AG10803 (cell line): ENCODE measurements at regions not wholly inside any gene's neighbourhood (a gene's known extent, or its start where the extent isn't known, plus 50 kb on each side); places are given as distances from the start of the nearest gene placed in this dataset.

Experiments used
- DNase-seq: peaks from one replicate; pipeline ENCODE4 v3.0.0; 2010; ENCODE audit warnings: low read depth
- H3K4me3 ChIP-seq: 2 replicates; pipeline ENCODE4 v1.5.1; 2011; ENCODE audit warnings: mild to moderate bottlenecking, low read length, control low read depth
- CTCF ChIP-seq: conservative IDR thresholded peaks from 2 replicates; pipeline ENCODE4 v1.5.1; 2011; ENCODE audit warnings: mild to moderate bottlenecking, low read length, control low read depth, inconsistent platforms

DNA sequence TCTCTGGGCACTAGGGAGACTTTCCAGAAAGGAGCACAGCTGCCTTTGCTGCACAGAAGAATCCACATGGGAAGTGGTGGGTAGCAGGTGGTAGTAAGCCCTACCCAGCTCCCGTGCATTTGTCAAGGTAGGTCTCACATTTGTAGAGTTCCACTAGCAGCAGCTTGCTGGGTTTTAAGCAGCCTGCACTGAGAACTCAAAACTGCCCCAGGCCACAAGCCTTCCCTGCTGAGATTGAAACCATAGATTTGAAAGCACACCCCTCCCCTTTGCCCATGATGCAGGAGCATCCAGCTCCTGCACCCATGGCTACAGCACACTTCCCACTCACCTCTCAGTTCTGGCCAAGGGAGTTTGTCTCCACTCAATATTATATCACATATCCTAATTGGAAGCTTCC lies 604.5 kb upstream of the STEAP1 start:
- no peak for TF ChIP-seq CTCF
- no peak for DNase-seq
- H3K4me3 ChIP-seq, result no peak overlapping the region

DNA sequence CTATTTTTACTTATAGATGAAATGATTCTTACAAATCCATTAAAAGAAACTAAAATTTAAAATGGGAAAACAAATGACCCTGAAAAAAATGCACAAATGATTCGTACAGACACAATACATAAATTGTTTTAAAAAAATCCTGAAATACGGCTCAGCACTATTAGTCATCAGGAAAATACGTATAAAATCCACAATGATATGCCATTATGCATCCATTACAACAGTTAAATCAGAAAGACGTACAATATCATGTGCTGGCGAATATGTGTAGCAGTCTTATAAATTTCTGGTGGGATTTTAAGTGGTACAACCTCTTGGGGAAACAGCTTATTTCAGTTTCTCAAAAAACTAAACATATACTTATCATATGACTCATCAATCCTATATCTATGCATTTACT lies 600.1 kb upstream of the STEAP1 start:
- H3K4me3 ChIP-seq, result no peak overlapping the region
- no peak for TF ChIP-seq CTCF
- DNase-seq, result no peak

- TF ChIP-seq CTCF, result no peak
- no peak overlapping the region for H3K4me3 ChIP-seq
- DNase-seq, result no peak
Measured at GRCh38 chr7:89559596-89559995, 594.7 kb upstream of the STEAP1 start.

- no peak for TF ChIP-seq CTCF
Measured at GRCh38 chr7:89563597-89563996, 590.7 kb upstream of the STEAP1 start.

DNA sequence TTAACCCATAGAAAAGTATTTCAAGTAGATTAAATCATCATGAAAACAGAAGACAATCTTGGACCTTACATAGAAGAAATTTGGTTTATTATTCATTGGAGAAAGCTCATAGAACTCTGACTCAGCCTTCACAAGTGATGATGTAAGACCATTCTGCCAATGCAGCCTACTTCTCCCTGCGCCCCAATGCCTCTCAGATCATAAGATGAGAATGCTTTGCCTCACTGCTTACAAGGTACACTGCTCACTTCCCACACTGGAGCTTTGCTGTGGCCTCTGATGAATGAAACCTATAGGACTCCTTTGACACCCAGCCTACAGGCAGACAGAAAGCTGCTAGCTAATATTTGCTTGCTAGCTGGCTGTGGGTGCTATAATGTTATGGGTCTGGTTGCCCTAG lies 569.4 kb upstream of the STEAP1 start:
- DNase-seq, result no peak
- no peak for TF ChIP-seq CTCF

More at GRCh38 chr7:89563597-89563996, 590.7 kb upstream of the STEAP1 start:
- DNase-seq, result no peak
- H3K4me3 ChIP-seq, result no peak overlapping the region

DNA sequence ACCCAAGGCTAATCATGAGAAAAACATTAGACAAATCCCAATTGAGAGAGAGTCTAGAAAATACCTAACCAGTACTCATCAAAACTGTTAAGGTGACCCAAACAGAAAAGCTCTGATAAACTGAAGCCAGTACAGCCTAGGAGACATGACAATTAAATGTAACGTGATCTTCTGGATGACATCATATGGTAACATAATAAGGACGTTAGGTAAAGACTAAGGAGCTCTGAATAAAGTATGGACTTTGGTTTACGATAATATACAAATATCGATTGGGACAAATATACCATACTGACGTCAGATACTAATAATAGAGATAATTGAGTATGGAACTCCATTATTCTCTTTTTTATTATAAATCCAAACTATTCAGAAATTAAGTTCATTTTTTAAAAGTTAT lies 561.1 kb upstream of the STEAP1 start:
- no peak for DNase-seq
- H3K4me3 ChIP-seq, result no peak overlapping the region
- no peak for TF ChIP-seq CTCF

More for the DNA sequence above, 569.4 kb upstream of the STEAP1 start:
- no peak overlapping the region for H3K4me3 ChIP-seq

DNA sequence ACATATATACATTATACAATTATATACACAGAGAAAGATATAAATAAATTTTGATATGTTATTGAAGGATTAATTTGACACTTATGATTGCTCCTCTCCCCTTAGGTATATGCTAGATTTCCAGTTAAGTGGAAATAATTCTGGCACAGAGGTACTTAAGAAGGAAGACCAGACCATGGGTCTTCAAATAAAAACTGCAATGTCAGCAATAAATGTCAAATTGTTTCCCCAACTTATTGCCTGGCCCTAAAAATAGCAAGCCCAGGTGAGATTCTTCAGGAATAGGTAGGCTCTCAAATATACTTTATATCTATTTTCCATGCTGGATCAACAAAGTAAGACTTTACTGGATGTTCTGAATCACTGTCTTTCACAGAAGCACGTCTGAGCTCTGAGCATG lies 551.3 kb upstream of the STEAP1 start:
- DNase-seq, result no peak
- no peak overlapping the region for H3K4me3 ChIP-seq
- TF ChIP-seq CTCF, result no peak
